Upper lobe of left lung (tissue), 6 donors: ENCODE measurements at regions not wholly inside any gene's neighbourhood (a gene's known extent, or its start where the extent isn't known, plus 50 kb on each side); places are given as distances from the start of the nearest gene placed in this dataset.

Experiments used
- ATAC-seq, 2 donors: fragments of 200-7000 bp; cut with Tn5 transposase; one replicate each; pipeline ENCODE4 v1.9.1; 2022; ENCODE audit warnings: mild to moderate bottlenecking in 2 of 2, moderate library complexity in 2 of 2; ENCODE audit not compliant: low FRiP score in 2 of 2
- DNase-seq, 2 donors: peaks; one replicate each; pipeline ENCODE4 v3.0.0-alpha.2; 2019 to 2020
- H3K27ac ChIP-seq, 4 donors: fragments of 200-600 bp; sonication (generic); one replicate each; pipeline ENCODE4 v1.5.1; 2016 to 2019
- H3K27me3 ChIP-seq, 4 donors: fragments of 200-600 bp; sonication (generic); one replicate each; pipeline ENCODE4 v1.5.1; 2017 to 2019
- H3K36me3 ChIP-seq, 4 donors: fragments of 200-600 bp; sonication (generic); one replicate each; pipeline ENCODE4 v1.5.1; 2016 to 2019
- H3K4me1 ChIP-seq, 4 donors: fragments of 200-600 bp; sonication (generic); one replicate each; pipeline ENCODE4 v1.5.1; 2018 to 2019
- H3K4me3 ChIP-seq, 4 donors: fragments of 200-600 bp; sonication (generic); one replicate each; pipeline ENCODE4 v1.5.1; 2017 to 2019; ENCODE audit warnings: mild to moderate bottlenecking in 2 of 4, moderate library complexity in 1 of 4
- H3K9me3 ChIP-seq, 4 donors: fragments of 200-600 bp; sonication (generic); one replicate each; pipeline ENCODE4 v1.5.1; 2018 to 2019
- EP300 ChIP-seq, 4 donors: sonication (generic); formaldehyde crosslinking; IDR thresholded peaks; one replicate each; pipeline ENCODE4 v1.5.1; 2017; ENCODE audit warnings: antibody characterized with exemption in 4 of 4, control low read depth in 2 of 4
- POLR2A ChIP-seq, 4 donors: fragments of 450-650 bp; IDR thresholded peaks; one replicate each; pipeline ENCODE4 v1.5.1; 2016 to 2017; ENCODE audit warnings: antibody characterized with exemption in 4 of 4, mild to moderate bottlenecking in 2 of 4
- POLR2AphosphoS5 ChIP-seq, 2 donors: sonication (generic); formaldehyde crosslinking; IDR thresholded peaks; one replicate each; pipeline ENCODE4 v1.5.1; 2017; ENCODE audit warnings: antibody characterized with exemption in 2 of 2
- WGBS, 2 donors: methylation state at CpG; one replicate each; pipeline ENCODE4 v1.1.5; 2017 to 2018; 5-methylcytosine and 5-hydroxymethylcytosine counted together
- TF ChIP-seq, protein P1 (sequence below), 6 experiments: fragments of 450-650 bp in 4 of 6; fragments of 200-600 bp in 2 of 6; sonication (generic) in 2 of 6; IDR thresholded peaks; one replicate each; pipeline ENCODE4 v1.5.1; 2016 to 2019; ENCODE audit warnings: antibody characterized with exemption in 6 of 6
- donor health status: DM: no; HTN: no; CAD: no; lungs with moderate emphysema.
- donor health status: DM: no; HTN: yes; CAD: no; lungs with severe emphysema.

DNA sequence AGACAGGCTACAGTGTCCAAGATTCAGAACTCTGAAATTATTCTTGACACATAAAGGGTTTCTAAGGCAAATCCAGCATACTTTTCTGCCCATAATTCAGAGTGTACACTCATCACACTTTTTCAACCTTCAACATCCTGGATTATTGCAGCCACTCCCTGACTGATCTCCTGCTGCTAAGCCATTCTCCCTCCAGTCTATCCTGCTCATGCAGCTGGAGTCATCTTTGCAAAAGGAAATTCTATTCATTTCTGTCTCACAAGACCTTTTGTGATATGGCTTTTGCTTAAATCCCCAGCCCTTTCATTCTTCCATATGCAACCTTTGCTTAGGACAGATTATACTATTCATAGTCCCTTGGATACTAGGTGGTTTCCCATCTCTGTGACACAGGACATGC lies 236.1 kb upstream of the LDB2 start:
- peaks cover 0 to 16% (median 5%) of the 10 kb centered on the region in 4 donors for H3K9me3 ChIP-seq
- no peaks in the 10 kb centered on the region for H3K36me3 ChIP-seq
- no peak overlapping the region for H3K27ac ChIP-seq
- H3K4me1 ChIP-seq = no peaks in the 10 kb centered on the region
- no peak for ATAC-seq
- no peak overlapping the region for H3K4me3 ChIP-seq
- H3K27me3 ChIP-seq = no peaks in the 10 kb centered on the region
- DNase-seq = no peak
- TF ChIP-seq POLR2AphosphoS5 (IDR thresholded peaks at IDR 0.05) (no peak), EP300 (IDR thresholded peaks at IDR 0.05) (no peak), POLR2A (IDR thresholded peaks at IDR 0.05) (no peak)
- TF ChIP-seq, protein P1, sequence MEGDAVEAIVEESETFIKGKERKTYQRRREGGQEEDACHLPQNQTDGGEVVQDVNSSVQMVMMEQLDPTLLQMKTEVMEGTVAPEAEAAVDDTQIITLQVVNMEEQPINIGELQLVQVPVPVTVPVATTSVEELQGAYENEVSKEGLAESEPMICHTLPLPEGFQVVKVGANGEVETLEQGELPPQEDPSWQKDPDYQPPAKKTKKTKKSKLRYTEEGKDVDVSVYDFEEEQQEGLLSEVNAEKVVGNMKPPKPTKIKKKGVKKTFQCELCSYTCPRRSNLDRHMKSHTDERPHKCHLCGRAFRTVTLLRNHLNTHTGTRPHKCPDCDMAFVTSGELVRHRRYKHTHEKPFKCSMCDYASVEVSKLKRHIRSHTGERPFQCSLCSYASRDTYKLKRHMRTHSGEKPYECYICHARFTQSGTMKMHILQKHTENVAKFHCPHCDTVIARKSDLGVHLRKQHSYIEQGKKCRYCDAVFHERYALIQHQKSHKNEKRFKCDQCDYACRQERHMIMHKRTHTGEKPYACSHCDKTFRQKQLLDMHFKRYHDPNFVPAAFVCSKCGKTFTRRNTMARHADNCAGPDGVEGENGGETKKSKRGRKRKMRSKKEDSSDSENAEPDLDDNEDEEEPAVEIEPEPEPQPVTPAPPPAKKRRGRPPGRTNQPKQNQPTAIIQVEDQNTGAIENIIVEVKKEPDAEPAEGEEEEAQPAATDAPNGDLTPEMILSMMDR (IDR thresholded peaks at IDR 0.05) = no peak

DNA sequence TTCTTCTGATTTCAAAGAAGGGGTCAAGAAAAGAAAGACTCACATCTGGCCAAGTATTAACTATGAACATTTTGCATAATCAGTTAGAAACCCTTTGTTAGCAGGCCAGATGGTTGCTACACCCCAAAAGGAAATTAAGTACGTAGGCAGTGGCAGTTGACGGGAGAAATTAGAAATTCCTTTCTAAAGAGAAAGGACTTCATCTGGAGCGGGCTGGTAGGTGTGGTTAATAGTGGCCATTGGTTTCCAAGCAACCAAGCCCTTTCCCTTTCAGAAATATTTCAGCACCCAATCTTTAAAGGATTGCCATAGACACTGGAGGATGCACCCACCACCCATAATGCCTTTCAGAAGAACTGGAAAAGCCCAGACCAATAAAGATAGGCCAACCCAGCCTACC lies 235.7 kb upstream of the LDB2 start:
- no peak for ATAC-seq
- TF ChIP-seq, protein P1 (IDR thresholded peaks at IDR 0.05) = no peak
- TF ChIP-seq POLR2A (IDR thresholded peaks at IDR 0.05) (no peak), POLR2AphosphoS5 (IDR thresholded peaks at IDR 0.05) (no peak), EP300 (IDR thresholded peaks at IDR 0.05) (no peak)
- Histone ChIP-seq H3K9me3 (peaks cover 0 to 11% (median 1%) of the 10 kb centered on the region in 4 donors), H3K27me3 (no peaks in the 10 kb centered on the region), H3K36me3 (no peaks in the 10 kb centered on the region), H3K4me3 (no peak overlapping the region), H3K27ac (no peak overlapping the region), H3K4me1 (no peaks in the 10 kb centered on the region)
- no peak for DNase-seq
- WGBS, 2 donors = 85 to 86% methylated on average over 3 of the region's 3 CpGs

DNA sequence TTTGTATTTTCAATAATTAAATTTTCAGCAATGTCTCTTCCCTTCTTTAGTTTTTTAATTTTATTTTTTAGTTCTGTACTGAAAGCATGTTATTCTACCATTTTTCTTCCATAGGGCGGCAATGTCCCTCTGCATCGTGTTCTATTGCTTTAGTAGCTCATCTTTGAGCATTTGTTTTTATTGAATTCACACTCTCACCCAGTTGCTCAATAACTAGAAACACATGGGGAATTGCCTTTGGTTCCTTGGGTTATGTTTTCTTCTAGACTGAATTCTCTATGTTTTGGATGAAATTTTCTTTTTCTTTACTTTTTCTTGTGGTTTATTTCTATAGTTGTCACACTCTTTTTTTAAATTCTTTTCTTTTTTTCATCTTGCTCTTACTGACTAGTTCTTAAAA lies 233.8 kb upstream of the LDB2 start:
- WGBS, 2 donors = 88 to 91% methylated on average over 2 of the region's 2 CpGs
- DNase-seq (no peak), ATAC-seq (no peak)
- TF ChIP-seq, protein P1 (IDR thresholded peaks at IDR 0.05) = no peak
- TF ChIP-seq POLR2AphosphoS5 (IDR thresholded peaks at IDR 0.05) (no peak), EP300 (IDR thresholded peaks at IDR 0.05) (no peak), POLR2A (IDR thresholded peaks at IDR 0.05) (no peak)
- no peak overlapping the region for H3K27ac ChIP-seq
- H3K27me3 ChIP-seq = no peaks in the 10 kb centered on the region
- H3K4me1 ChIP-seq = no peaks in the 10 kb centered on the region
- H3K36me3 ChIP-seq = no peaks in the 10 kb centered on the region
- no peak overlapping the region for H3K4me3 ChIP-seq
- no peaks in the 10 kb centered on the region for H3K9me3 ChIP-seq

DNA sequence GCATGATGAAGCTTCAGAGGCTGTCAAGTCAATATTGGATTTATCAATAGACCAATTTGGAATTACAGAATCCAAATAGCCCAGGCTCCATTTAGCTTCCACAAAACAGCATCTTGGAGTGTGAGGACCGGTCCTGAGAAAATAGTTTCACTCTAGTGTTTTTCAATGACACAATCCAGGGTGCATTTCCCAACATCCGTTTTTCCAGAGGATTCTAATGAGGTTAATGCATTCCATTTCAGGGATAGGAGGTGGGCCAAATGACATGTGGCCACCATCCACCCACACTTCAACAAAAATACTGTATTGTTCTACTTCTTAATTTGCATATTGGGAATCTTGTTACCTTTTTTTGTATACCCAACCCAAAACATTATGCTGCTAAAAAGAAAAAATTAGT lies 229.8 kb upstream of the LDB2 start:
- Histone ChIP-seq H3K27me3 (no peaks in the 10 kb centered on the region), H3K4me1 (no peaks in the 10 kb centered on the region), H3K27ac (no peak overlapping the region), H3K4me3 (no peak overlapping the region), H3K36me3 (no peaks in the 10 kb centered on the region), H3K9me3 (no peaks in the 10 kb centered on the region)
- 73 to 75% methylated on average over 2 of the region's 2 CpGs for WGBS, 2 donors
- ATAC-seq (no peak), DNase-seq (no peak)
- TF ChIP-seq POLR2AphosphoS5 (IDR thresholded peaks at IDR 0.05) (no peak), EP300 (IDR thresholded peaks at IDR 0.05) (no peak)

DNA sequence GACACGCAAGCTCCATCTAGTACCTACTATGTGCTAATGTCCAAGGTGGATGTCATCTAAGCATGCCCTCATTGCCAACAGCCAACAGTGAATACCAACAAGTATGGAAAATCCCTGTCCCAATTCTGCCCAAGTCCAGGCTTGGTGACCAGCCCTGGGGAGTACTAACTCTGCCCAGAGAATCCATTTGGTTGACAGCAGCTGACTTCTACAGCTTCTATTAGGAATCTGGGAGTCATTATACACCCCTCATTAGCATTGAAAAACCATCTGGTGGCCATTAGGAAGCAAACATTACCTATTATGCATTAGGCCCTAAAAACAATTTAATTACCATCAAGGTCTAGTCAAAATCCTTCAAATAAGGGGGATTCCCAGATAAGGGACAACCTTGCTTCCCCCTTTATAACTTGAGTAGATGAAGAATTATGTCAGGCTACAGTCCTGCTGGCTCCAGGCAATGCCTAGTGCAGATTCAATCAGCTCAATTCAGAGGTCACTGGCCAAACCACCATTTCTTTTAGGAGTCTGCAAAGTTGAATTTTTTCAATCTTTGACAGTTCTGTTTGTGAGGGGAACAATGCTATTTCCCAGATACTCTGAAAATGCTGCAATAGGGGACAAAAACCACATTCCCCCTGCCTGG lies 228.0 kb upstream of the LDB2 start:
- ATAC-seq = no peak
- no peak for DNase-seq
- Histone ChIP-seq H3K4me1 (no peaks in the 10 kb centered on the region), H3K27ac (no peak overlapping the region), H3K27me3 (no peaks in the 10 kb centered on the region), H3K4me3 (no peak overlapping the region), H3K9me3 (no peaks in the 10 kb centered on the region), H3K36me3 (no peaks in the 10 kb centered on the region)
- TF ChIP-seq POLR2AphosphoS5 (IDR thresholded peaks at IDR 0.05) (no peak), POLR2A (IDR thresholded peaks at IDR 0.05) (no peak), EP300 (IDR thresholded peaks at IDR 0.05) (no peak)
- TF ChIP-seq, protein P1 (IDR thresholded peaks at IDR 0.05) = no peak
- WGBS, 2 donors = 92 to 100% methylated on average over 1 of the region's 1 CpG
